ENCODE measurements at regions not wholly inside any gene's neighbourhood (a gene's known extent, or its start where the extent isn't known, plus 50 kb on each side); places are given as distances from the start of the nearest gene placed in this dataset.
"Not testable (repeated sequence)": the region's sequence is repeated elsewhere in the genome, so short reads cannot be mapped to it uniquely, and the experiment has no call there.

DNA sequence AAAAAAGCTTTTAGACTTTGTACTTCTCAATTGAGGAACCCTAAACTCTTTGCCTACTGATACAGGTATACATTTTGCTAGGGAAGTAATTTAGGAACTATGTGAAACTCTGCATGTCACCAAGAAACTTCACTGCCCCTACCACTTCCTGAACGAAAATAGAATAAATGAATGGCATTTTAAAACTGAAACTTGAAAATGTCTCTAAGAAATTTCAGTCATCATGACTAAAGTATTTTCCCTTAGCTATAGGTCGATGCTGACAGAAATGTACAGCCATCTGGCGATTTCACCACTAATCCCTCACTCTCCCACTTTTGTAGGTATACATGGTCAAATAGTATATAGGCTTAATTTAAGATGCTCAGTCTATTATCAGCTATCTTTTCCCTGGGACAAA is 194.9 kb upstream of the SYT10 start:
- H3K9ac ChIP-seq (ENCODE audit: extremely low read depth, low read length, poor library complexity, severe bottlenecking) = no peak overlapping the region
- H3K4me3 Mint-ChIP-seq = no peak overlapping the region
- TF ChIP-seq, protein P1, sequence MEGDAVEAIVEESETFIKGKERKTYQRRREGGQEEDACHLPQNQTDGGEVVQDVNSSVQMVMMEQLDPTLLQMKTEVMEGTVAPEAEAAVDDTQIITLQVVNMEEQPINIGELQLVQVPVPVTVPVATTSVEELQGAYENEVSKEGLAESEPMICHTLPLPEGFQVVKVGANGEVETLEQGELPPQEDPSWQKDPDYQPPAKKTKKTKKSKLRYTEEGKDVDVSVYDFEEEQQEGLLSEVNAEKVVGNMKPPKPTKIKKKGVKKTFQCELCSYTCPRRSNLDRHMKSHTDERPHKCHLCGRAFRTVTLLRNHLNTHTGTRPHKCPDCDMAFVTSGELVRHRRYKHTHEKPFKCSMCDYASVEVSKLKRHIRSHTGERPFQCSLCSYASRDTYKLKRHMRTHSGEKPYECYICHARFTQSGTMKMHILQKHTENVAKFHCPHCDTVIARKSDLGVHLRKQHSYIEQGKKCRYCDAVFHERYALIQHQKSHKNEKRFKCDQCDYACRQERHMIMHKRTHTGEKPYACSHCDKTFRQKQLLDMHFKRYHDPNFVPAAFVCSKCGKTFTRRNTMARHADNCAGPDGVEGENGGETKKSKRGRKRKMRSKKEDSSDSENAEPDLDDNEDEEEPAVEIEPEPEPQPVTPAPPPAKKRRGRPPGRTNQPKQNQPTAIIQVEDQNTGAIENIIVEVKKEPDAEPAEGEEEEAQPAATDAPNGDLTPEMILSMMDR (conservative IDR thresholded peaks at IDR 0.05) = no peak
- H3K27me3 ChIP-seq (ENCODE audit: control insufficient read depth, insufficient read depth, low read length, poor library complexity, severe bottlenecking) = no peaks in the 10 kb centered on the region
- H3K9me3 ChIP-seq (ENCODE audit: control insufficient read depth, low read length) = peaks cover 7% of the 10 kb centered on the region
- H3K4me1 ChIP-seq (ENCODE audit: control insufficient read depth, insufficient read depth, low read length) = no peaks in the 10 kb centered on the region
- H3K36me3 Mint-ChIP-seq (ENCODE audit: low read depth) = no peaks in the 10 kb centered on the region
- H3K27ac Mint-ChIP-seq = no peak overlapping the region
- H3K27me3 Mint-ChIP-seq (ENCODE audit: insufficient read depth) = peaks cover 10% of the 10 kb centered on the region
- no peak overlapping the region for H3K27ac ChIP-seq (ENCODE audit: low read depth, low read length)
- no peak for DNase-seq
- no peak overlapping the region for H3K4me3 ChIP-seq (ENCODE audit: low read length)
- peaks cover 7% of the 10 kb centered on the region for H3K9me3 Mint-ChIP-seq
- peaks cover 2% of the 10 kb centered on the region for H3K4me1 Mint-ChIP-seq
- 83 to 100% methylated on average over 1 to 3 of the region's 3 CpGs for WGBS, 2 experiments (ENCODE audit: insufficient coverage in 1 of 2, insufficient read length in 1 of 2)
- H3K36me3 ChIP-seq (ENCODE audit: control insufficient read depth, insufficient read depth, low read length) = no peaks in the 10 kb centered on the region

DNA sequence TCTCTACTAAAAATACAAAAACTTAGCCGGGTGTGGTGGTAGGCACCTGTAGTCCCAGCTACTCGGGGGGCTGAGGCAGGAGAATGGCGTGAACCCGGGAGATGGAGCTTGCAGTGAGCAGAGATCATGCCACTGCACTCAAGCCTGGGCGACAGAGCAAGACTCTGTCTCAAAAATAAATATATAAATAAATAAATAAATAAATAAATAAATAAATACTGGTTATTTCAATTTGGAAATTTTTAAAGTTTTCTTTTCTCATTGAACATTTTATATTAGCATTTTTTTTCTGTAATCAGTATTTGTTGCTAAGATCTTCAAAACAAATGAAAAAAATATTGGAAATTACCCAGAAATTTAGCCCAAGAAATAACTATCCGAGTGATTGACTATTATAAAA is 197.3 kb upstream of the SYT10 start:
- not testable (repeated sequence) for H3K27me3 ChIP-seq (ENCODE audit: control insufficient read depth, insufficient read depth, low read length, poor library complexity, severe bottlenecking); H3K27ac Mint-ChIP-seq; H3K4me3 ChIP-seq (ENCODE audit: low read length); H3K4me1 Mint-ChIP-seq; H3K9me3 ChIP-seq (ENCODE audit: control insufficient read depth, low read length); H3K9me3 Mint-ChIP-seq; DNase-seq; H3K4me3 Mint-ChIP-seq; H3K36me3 ChIP-seq (ENCODE audit: control insufficient read depth, insufficient read depth, low read length); H3K27ac ChIP-seq (ENCODE audit: low read depth, low read length); H3K36me3 Mint-ChIP-seq (ENCODE audit: low read depth); H3K9ac ChIP-seq (ENCODE audit: extremely low read depth, low read length, poor library complexity, severe bottlenecking); H3K4me1 ChIP-seq (ENCODE audit: control insufficient read depth, insufficient read depth, low read length)
- 100% methylated on average over 4 of the region's 6 CpGs; no CpG with 5 or more reads in 1 of the 2 experiments for WGBS, 2 experiments (ENCODE audit: insufficient coverage in 1 of 2, insufficient read length in 1 of 2)
- peaks cover 10% of the 10 kb centered on the region for H3K27me3 Mint-ChIP-seq (ENCODE audit: insufficient read depth)

DNA sequence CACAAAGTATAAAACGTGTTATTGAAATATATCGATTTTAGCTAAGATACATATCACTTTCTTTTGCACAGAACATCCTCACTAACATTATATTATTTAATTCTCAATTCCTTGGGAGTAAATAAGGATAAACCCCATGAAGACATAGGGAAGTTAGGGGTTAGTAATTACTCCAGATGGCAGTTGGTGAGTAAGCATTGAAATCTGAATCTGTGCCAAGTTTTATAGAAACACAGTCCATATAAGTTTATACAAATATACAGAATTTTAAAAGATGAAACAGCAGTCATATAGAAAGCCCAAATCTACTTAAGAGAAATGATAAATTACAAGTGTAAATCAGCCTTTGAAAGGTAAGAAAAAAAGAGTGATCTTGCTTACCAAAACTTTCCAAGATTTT is 200.4 kb upstream of the SYT10 start:
- Histone ChIP-seq H3K9me3 (ENCODE audit: control insufficient read depth, low read length) (peaks cover 7% of the 10 kb centered on the region), H3K9ac (ENCODE audit: extremely low read depth, low read length, poor library complexity, severe bottlenecking) (no peak overlapping the region), H3K36me3 (ENCODE audit: control insufficient read depth, insufficient read depth, low read length) (no peaks in the 10 kb centered on the region), H3K4me3 (ENCODE audit: low read length) (no peak overlapping the region), H3K27ac (ENCODE audit: low read depth, low read length) (no peak overlapping the region), H3K27me3 (ENCODE audit: control insufficient read depth, insufficient read depth, low read length, poor library complexity, severe bottlenecking) (no peaks in the 10 kb centered on the region), H3K4me1 (ENCODE audit: control insufficient read depth, insufficient read depth, low read length) (no peaks in the 10 kb centered on the region)
- TF ChIP-seq, protein P1 (conservative IDR thresholded peaks at IDR 0.05) = no peak
- no CpG with 5 or more reads among the region's 2 CpGs for WGBS, 2 experiments (ENCODE audit: insufficient coverage in 1 of 2, insufficient read length in 1 of 2)
- peaks cover 4% of the 10 kb centered on the region for H3K4me1 Mint-ChIP-seq
- H3K27me3 Mint-ChIP-seq (ENCODE audit: insufficient read depth) = peaks cover 9% of the 10 kb centered on the region
- H3K9me3 Mint-ChIP-seq = peaks cover 7% of the 10 kb centered on the region
- H3K27ac Mint-ChIP-seq = no peak overlapping the region
- DNase-seq = no peak
- H3K4me3 Mint-ChIP-seq = no peak overlapping the region
- no peaks in the 10 kb centered on the region for H3K36me3 Mint-ChIP-seq (ENCODE audit: low read depth)

- no peak overlapping the region for H3K27ac ChIP-seq (ENCODE audit: low read depth, low read length)
- H3K4me1 Mint-ChIP-seq = no peaks in the 10 kb centered on the region
Measured at GRCh38 chr12:33649992-33650391, 210.4 kb upstream of the SYT10 start.

More at GRCh38 chr12:33649992-33650391, 210.4 kb upstream of the SYT10 start:
- Mint-ChIP-seq H3K4me3 (no peak overlapping the region), H3K27ac (no peak overlapping the region), H3K36me3 (ENCODE audit: low read depth) (peaks cover 2% of the 10 kb centered on the region), H3K9me3 (peaks cover 40% of the 10 kb centered on the region), H3K27me3 (ENCODE audit: insufficient read depth) (no peaks in the 10 kb centered on the region)
- Histone ChIP-seq H3K36me3 (ENCODE audit: control insufficient read depth, insufficient read depth, low read length) (no peaks in the 10 kb centered on the region), H3K9me3 (ENCODE audit: control insufficient read depth, low read length) (peaks cover 10% of the 10 kb centered on the region), H3K4me1 (ENCODE audit: control insufficient read depth, insufficient read depth, low read length) (no peaks in the 10 kb centered on the region), H3K9ac (ENCODE audit: extremely low read depth, low read length, poor library complexity, severe bottlenecking) (no peak overlapping the region), H3K4me3 (ENCODE audit: low read length) (no peak overlapping the region), H3K27me3 (ENCODE audit: control insufficient read depth, insufficient read depth, low read length, poor library complexity, severe bottlenecking) (no peaks in the 10 kb centered on the region)
- WGBS, 2 experiments (ENCODE audit: insufficient coverage in 1 of 2, insufficient read length in 1 of 2) = 58 to 90% methylated on average over 2 to 4 of the region's 4 CpGs
- TF ChIP-seq, protein P1 (conservative IDR thresholded peaks at IDR 0.05) = no peak
- no peak for DNase-seq
